ENCODE measurements at regions not wholly inside any gene's neighbourhood (a gene's known extent, or its start where the extent isn't known, plus 50 kb on each side); places are given as distances from the start of the nearest gene placed in this dataset.

DNA sequence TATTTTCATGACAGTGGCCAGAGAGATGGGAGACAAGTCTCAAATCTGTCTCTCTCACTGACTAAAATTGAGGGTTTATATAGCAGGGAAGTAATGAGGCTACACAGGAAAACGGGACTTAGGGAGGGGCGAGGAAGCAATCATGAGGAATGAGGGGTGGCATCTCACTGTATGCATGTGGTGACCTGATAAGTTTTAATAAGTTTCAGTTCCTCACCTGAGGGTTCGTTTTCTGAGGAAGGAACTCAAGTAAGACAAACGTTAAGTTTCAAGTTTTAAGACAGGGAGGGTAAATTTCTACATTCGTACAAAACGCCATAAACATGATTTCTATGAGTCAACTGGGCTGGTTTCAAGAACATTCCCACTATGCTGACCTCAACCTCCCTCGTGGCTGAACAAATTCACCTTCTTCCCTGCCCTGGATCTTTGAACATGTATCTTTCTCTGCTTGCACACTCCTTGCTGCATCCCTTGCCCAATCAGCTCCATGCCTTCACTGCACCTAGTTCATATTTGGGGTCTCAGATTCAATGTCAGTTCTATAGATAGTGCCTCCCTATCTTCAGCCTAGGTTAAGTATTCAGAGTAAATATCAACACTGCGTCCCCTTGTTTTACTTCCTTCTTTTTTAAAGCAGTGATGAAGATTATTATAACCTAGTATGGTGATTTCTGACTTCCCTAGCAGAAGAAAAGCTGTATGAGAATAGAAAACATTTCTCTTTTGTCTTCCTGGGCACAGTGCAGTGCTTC, 53.3 kb upstream of the CNTNAP5 start:
- TF ChIP-seq CTCF (conservative IDR thresholded peaks at IDR 0.05 in 1 of 2, IDR thresholded peaks at IDR 0.05 in 1 of 2; ENCODE audit: low read depth in 1 of 2, low read length in 2 of 2) (no peak), EZH2 (IDR thresholded peaks at IDR 0.05; ENCODE audit: low read length, missing control alignments) (no peak)
